K562 (cell line): ENCODE measurements at regions not wholly inside any gene's neighbourhood (a gene's known extent, or its start where the extent isn't known, plus 50 kb on each side); places are given as distances from the start of the nearest gene placed in this dataset.
A peak's percentile ranks its signal among the peaks of the same experiment; 100 is the strongest.

Experiments
- ATAC-seq: fragments of 200-7000 bp; cut with Tn5 transposase; 3 replicates; pipeline ENCODE4 v1.9.1; 2020; ENCODE audit warnings: moderate library complexity
- BruUV-seq: library from RNA; stranded (reverse); fragments of 400-500 nt; replicated peaks from 2 replicates; lab custom pipeline; 2021; lab: Mats Ljungman, UMichigan
- CTCF ChIA-PET: fragments of 300-600 bp; formaldehyde crosslinking; extraction: SDS; loops from one replicate; lab custom pipeline; 2021; ENCODE audit warnings: low intra/inter-chr PET ratio; lab: Yijun Ruan, JAX
- POLR2A ChIA-PET: fragments of 300-600, 350-650 bp; sonication (Branson Sonifier 250); formaldehyde crosslinking; extraction: SDS; loops from one replicate; lab custom pipeline; 2021; ENCODE audit warnings: antibody characterized with exemption, inconsistent platforms; lab: Yijun Ruan, JAX
- DNase-seq, 4 experiments: peaks; one replicate each; pipeline versions ENCODE4 v3.0.0 to v3.0.0-alpha.2; 2011 to 2018; ENCODE audit warnings: low spot score in 3 of 4, mixed read lengths in 3 of 4; ENCODE audit errors: extremely low read depth in 1 of 4
- FAIRE-seq: peaks from 2 replicates; lab custom pipeline; 2011; peaks lifted over from hg19 to GRCh38; lab: Jason Lieb, UNC
- H2AFZ ChIP-seq: 2 replicates; pipeline ENCODE4 v1.6.0; 2011; ENCODE audit warnings: low read depth, low read length, control low read depth, inconsistent platforms
- H3K27ac ChIP-seq: fragments of 200-600 bp; 3 replicates; pipeline ENCODE4 v1.8.0; 2011; ENCODE audit warnings: low read depth, mild to moderate bottlenecking, control low read depth, inconsistent platforms, low read length, moderate library complexity, mixed read lengths; ENCODE audit errors: extremely low read depth
- H3K27me3 ChIP-seq, 2 experiments: fragments of 300-600 bp in 1 of 2; 2 replicates in 1 of 2; 3 replicates in 1 of 2; pipeline versions ENCODE4 v1.6.0 to v1.8.0; 2011; ENCODE audit warnings: inconsistent platforms in 2 of 2, low read length in 2 of 2, mild to moderate bottlenecking in 1 of 2, mixed read lengths in 1 of 2, moderate library complexity in 1 of 2; ENCODE audit not compliant: control insufficient read depth in 2 of 2, insufficient read depth in 2 of 2
- H3K36me3 ChIP-seq: fragments of 300-600 bp; 3 replicates; pipeline ENCODE4 v1.8.0; 2011; ENCODE audit warnings: mild to moderate bottlenecking, low read length, inconsistent platforms; ENCODE audit not compliant: control insufficient read depth, insufficient read depth
- H3K4me1 ChIP-seq, 2 experiments: fragments of 200-600 bp in 1 of 2; replicated peaks in 1 of 2; 2 replicates in 1 of 2; 3 replicates in 1 of 2; pipeline versions ENCODE4 v1.5.1 to v1.8.0; 2011; ENCODE audit warnings: inconsistent platforms in 2 of 2, low read length in 2 of 2, mild to moderate bottlenecking in 1 of 2, mixed read lengths in 1 of 2, moderate library complexity in 1 of 2; ENCODE audit not compliant: control insufficient read depth in 2 of 2, insufficient read depth in 2 of 2
- H3K4me2 ChIP-seq: 2 replicates; pipeline ENCODE4 v1.6.1; 2011; ENCODE audit warnings: low read length, control low read depth, inconsistent platforms, mixed read lengths; ENCODE audit not compliant: insufficient read depth
- H3K4me3 ChIP-seq: fragments of 200-600 bp; sonication (generic), shearing (Covaris generic); 2 replicates; pipeline ENCODE4 v1.5.1; 2016; ENCODE audit warnings: control low read depth, inconsistent platforms
- H3K79me2 ChIP-seq: fragments of 200-600 bp; 3 replicates; pipeline ENCODE4 v1.8.0; 2011; ENCODE audit warnings: low read length, inconsistent platforms; ENCODE audit not compliant: control insufficient read depth, insufficient read depth
- H3K9ac ChIP-seq, 2 experiments: 2 replicates each; pipeline versions ENCODE4 v1.6.0 to v1.6.1; 2011; ENCODE audit warnings: low read depth in 2 of 2, low read length in 2 of 2, control low read depth in 1 of 2, inconsistent platforms in 1 of 2, mild to moderate bottlenecking in 1 of 2, mixed read lengths in 1 of 2; ENCODE audit not compliant: insufficient read depth in 1 of 2
- H3K9me1 ChIP-seq: one replicate; pipeline ENCODE4 v1.6.0; 2011; ENCODE audit warnings: inconsistent platforms, mild to moderate bottlenecking, low read length, moderate library complexity; ENCODE audit not compliant: control insufficient read depth, insufficient read depth
- H3K9me3 ChIP-seq: replicated peaks from 2 replicates; pipeline ENCODE4 v1.5.1; 2011; ENCODE audit warnings: low read depth, low read length, inconsistent platforms; ENCODE audit not compliant: control insufficient read depth, insufficient read depth
- H4K20me1 ChIP-seq: replicated peaks from 2 replicates; pipeline ENCODE4 v1.6.1; 2011; ENCODE audit warnings: low read length, inconsistent platforms, mixed read lengths; ENCODE audit not compliant: control insufficient read depth, insufficient read depth
- GATAD2A ChIP-seq: fragments of 450-650 bp; IDR thresholded peaks from 2 replicates; pipeline ENCODE4 v1.6.1; 2017
- PCBP2 ChIP-seq: fragments of 200-400 bp; formaldehyde crosslinking; IDR thresholded peaks from 2 replicates; pipeline ENCODE4 v1.6.1; 2018; ENCODE audit warnings: low read length, low read depth, mild to moderate bottlenecking, moderate library complexity; ENCODE audit not compliant: poor library complexity, severe bottlenecking
- RAD21 ChIP-seq, 2 experiments: fragments of 250-450 bp in 1 of 2; fragments of 450-650 bp in 1 of 2; sonication (Bioruptor Pico) in 1 of 2; formaldehyde crosslinking in 1 of 2; IDR thresholded peaks in 1 of 2; conservative IDR thresholded peaks in 1 of 2; 2 replicates each; pipeline versions ENCODE4 v1.4.0 to v1.8.0; 2020 to 2022; ENCODE audit warnings: mild to moderate bottlenecking in 2 of 2, moderate library complexity in 1 of 2
- TAL1 ChIP-seq: fragments of 450-650 bp; IDR thresholded peaks from 2 replicates; pipeline ENCODE4 v1.6.1; 2016; ENCODE audit warnings: mild to moderate bottlenecking
- THRA ChIP-seq: fragments of 450-650 bp; IDR thresholded peaks from 2 replicates; pipeline ENCODE4 v1.6.1; 2017; ENCODE audit warnings: mild to moderate bottlenecking, moderate library complexity
- WGBS: fragments of 100-300 bp; shearing (Covaris generic); methylation state at CpG from one replicate; pipeline ENCODE4 v1.1.6; 2016; ENCODE audit warnings: low coverage, mixed read lengths; ENCODE audit not compliant: insufficient coverage; ENCODE audit errors: missing lambda C conversion rate; 5-methylcytosine and 5-hydroxymethylcytosine counted together
- in situ Hi-C: fragments of 300-500 bp; cut with MboI; formaldehyde crosslinking; loops from 4 replicates; pipeline ENCODE4 v1.15.0; 2018; ENCODE audit warnings: inconsistent platforms, mixed read lengths
- intact Hi-C: fragments of 100-400 bp; cut with micrococcal nuclease; formaldehyde crosslinking; loops from 2 replicates; pipeline ENCODE4 v1.14.2; 2022
- TF ChIP-seq, protein P1 (sequence below): sonication (generic); formaldehyde crosslinking; IDR thresholded peaks from 2 replicates; pipeline ENCODE4 v1.8.0; 2022; ENCODE audit warnings: missing genetic modification reagents, mild to moderate bottlenecking, borderline replicate concordance

DNA sequence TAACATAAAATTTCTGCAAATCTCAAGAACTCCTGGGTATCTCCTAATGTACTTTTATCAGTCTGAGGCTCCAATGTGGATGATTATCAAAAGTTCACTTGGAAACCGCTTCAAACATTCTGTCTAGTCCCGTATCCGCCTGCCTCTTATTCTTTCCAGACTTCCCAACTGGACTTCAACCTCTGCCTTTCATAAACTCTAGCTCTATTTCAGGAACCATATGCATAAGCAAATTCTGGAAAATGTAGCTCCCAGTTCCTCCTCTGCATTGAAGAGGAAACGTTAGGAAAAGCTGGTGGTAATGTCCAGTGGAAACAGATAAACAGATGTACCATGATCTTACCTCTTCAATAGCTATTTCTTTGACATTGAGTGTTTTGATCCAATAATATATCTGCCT, 285.0 kb downstream of the KCNJ2 start:
- no peak overlapping the region for H2AFZ ChIP-seq
- ChIA-PET CTCF (no interaction called here), POLR2A (no interaction called here)
- H3K4me2 ChIP-seq: no peak overlapping the region
- FAIRE-seq: no peak
- no peaks in the 10 kb centered on the region for H3K79me2 ChIP-seq
- H3K27me3 ChIP-seq: no peaks in the 10 kb centered on the region
- TF ChIP-seq GATAD2A: no peak
- TF ChIP-seq THRA: no peak
- no peak for TF ChIP-seq TAL1
- TF ChIP-seq RAD21 (CRISPR knock-in tag; conservative IDR thresholded peaks at IDR 0.05 in 1 of 2, IDR thresholded peaks at IDR 0.05 in 1 of 2): no peak
- H3K4me3 ChIP-seq: no peak overlapping the region
- in situ Hi-C loops (no loop called here), intact Hi-C loops (no loop called here)
- no peaks in the 10 kb centered on the region for H3K9me1 ChIP-seq
- H3K9me3 ChIP-seq: no peaks in the 10 kb centered on the region
- H3K36me3 ChIP-seq: no peaks in the 10 kb centered on the region
- H3K9ac ChIP-seq: no peak overlapping the region
- 0% methylated on average over 4 of the region's 4 CpGs for WGBS
- no peak for ATAC-seq
- BruUV-seq: no TSS peak
- no peak for DNase-seq
- H3K4me1 ChIP-seq: no peaks in the 10 kb centered on the region
- no peaks in the 10 kb centered on the region for H4K20me1 ChIP-seq
- no peak overlapping the region for H3K27ac ChIP-seq

GRCh38 chr17:70454908-70455307, 285.6 kb downstream of the KCNJ2 start:
- Histone ChIP-seq H3K36me3 (no peaks in the 10 kb centered on the region), H3K9me3 (no peaks in the 10 kb centered on the region), H4K20me1 (no peaks in the 10 kb centered on the region), H3K9ac (no peak overlapping the region), H3K9me1 (no peaks in the 10 kb centered on the region), H3K4me1 (no peaks in the 10 kb centered on the region), H3K27ac (no peak overlapping the region), H3K27me3 (no peaks in the 10 kb centered on the region), H2AFZ (no peak overlapping the region), H3K4me3 (no peak overlapping the region), H3K79me2 (no peaks in the 10 kb centered on the region), H3K4me2 (no peak overlapping the region)
- ATAC-seq (no peak), FAIRE-seq (no peak), DNase-seq (no peak)
- intact Hi-C loops: no loop called here
- ChIA-PET CTCF (interaction anchor here (0.6 kb wide), 1 partner anchor 58 kb away, joined by 3 read pairs; no protein-coding TSS in a partner anchor), POLR2A (no interaction called here)
- no TSS peak for BruUV-seq
- in situ Hi-C loops: no loop called here
- peak; percentile 35 for TF ChIP-seq PCBP2
- TF ChIP-seq, protein P1, sequence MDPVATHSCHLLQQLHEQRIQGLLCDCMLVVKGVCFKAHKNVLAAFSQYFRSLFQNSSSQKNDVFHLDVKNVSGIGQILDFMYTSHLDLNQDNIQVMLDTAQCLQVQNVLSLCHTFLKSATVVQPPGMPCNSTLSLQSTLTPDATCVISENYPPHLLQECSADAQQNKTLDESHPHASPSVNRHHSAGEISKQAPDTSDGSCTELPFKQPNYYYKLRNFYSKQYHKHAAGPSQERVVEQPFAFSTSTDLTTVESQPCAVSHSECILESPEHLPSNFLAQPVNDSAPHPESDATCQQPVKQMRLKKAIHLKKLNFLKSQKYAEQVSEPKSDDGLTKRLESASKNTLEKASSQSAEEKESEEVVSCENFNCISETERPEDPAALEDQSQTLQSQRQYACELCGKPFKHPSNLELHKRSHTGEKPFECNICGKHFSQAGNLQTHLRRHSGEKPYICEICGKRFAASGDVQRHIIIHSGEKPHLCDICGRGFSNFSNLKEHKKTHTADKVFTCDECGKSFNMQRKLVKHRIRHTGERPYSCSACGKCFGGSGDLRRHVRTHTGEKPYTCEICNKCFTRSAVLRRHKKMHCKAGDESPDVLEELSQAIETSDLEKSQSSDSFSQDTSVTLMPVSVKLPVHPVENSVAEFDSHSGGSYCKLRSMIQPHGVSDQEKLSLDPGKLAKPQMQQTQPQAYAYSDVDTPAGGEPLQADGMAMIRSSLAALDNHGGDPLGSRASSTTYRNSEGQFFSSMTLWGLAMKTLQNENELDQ (CRISPR knock-in tag): no peak
